ENCODE measurements at regions not wholly inside any gene's neighbourhood (a gene's known extent, or its start where the extent isn't known, plus 50 kb on each side); places are given as distances from the start of the nearest gene placed in this dataset.

DNA sequence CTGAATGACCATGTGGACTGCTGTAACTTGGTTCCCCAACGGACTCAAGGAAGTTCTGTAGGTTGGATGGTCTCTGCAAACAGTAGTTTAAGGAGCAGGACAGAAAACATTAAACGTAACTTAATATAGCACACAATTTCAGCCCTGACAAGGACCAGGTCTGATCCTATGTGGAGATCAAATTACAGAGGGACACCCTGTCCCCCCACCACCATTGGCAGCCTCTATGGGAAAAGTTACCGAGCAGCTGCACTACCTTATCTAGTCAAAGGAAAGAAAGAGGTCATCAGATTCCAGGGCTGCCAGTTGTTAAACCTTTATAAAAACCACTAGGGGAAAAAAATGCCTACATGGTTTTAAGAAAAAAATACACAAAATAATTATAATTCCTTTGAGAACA lies 191.5 kb upstream of the RSPO3 start:
- no peaks in the 10 kb centered on the region for H3K36me3 Mint-ChIP-seq (ENCODE audit: insufficient read depth, unreplicated experiment)
- H3K27ac Mint-ChIP-seq (ENCODE audit: low read depth, unreplicated experiment) = no peak overlapping the region
- POLR2A ChIA-PET = no interaction called here
- H3K4me1 Mint-ChIP-seq (ENCODE audit: insufficient read depth, unreplicated experiment) = no peaks in the 10 kb centered on the region
- intact Hi-C loops (cut with micrococcal nuclease) = no loop called here
- BruUV-seq (replicated peaks) = no TSS peak
- H3K9me3 Mint-ChIP-seq (ENCODE audit: unreplicated experiment) = no peaks in the 10 kb centered on the region
- TF ChIP-seq, protein P1, sequence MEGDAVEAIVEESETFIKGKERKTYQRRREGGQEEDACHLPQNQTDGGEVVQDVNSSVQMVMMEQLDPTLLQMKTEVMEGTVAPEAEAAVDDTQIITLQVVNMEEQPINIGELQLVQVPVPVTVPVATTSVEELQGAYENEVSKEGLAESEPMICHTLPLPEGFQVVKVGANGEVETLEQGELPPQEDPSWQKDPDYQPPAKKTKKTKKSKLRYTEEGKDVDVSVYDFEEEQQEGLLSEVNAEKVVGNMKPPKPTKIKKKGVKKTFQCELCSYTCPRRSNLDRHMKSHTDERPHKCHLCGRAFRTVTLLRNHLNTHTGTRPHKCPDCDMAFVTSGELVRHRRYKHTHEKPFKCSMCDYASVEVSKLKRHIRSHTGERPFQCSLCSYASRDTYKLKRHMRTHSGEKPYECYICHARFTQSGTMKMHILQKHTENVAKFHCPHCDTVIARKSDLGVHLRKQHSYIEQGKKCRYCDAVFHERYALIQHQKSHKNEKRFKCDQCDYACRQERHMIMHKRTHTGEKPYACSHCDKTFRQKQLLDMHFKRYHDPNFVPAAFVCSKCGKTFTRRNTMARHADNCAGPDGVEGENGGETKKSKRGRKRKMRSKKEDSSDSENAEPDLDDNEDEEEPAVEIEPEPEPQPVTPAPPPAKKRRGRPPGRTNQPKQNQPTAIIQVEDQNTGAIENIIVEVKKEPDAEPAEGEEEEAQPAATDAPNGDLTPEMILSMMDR (IDR thresholded peaks at IDR 0.05; ENCODE audit: unreplicated experiment) = no peak
- H3K27me3 Mint-ChIP-seq (ENCODE audit: insufficient read depth, unreplicated experiment) = peaks cover 70% of the 10 kb centered on the region
- DNase-seq (ENCODE audit: unreplicated experiment) = no peak
- no peak overlapping the region for H3K4me3 Mint-ChIP-seq (ENCODE audit: unreplicated experiment)
- CTCF ChIA-PET = no interaction called here

DNA sequence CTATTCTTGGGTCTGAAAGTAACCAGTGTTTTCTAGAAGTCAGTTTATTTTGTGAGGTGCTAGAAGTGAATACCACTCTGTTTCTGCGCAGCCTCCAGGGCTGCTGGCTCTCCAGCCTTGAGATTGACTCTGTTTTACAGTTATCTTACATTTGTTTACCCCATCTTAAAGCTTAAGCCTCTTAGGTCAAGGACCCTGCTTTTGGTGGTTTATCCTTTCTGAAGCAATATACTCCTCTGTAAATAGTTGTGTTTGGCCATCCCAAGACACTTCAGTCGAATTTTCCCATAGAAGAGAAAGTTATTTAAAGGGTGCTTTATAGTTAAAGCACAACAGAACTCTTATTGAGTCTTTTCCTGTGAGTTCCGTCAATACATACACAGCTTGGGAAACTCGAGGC lies 190.6 kb upstream of the RSPO3 start:
- peaks cover 70% of the 10 kb centered on the region for H3K27me3 Mint-ChIP-seq (ENCODE audit: insufficient read depth, unreplicated experiment)
- intact Hi-C loops (cut with micrococcal nuclease) = no loop called here
- H3K9me3 Mint-ChIP-seq (ENCODE audit: unreplicated experiment) = no peaks in the 10 kb centered on the region
- no peak for DNase-seq (ENCODE audit: unreplicated experiment)
- H3K27ac Mint-ChIP-seq (ENCODE audit: low read depth, unreplicated experiment) = no peak overlapping the region
- no peaks in the 10 kb centered on the region for H3K36me3 Mint-ChIP-seq (ENCODE audit: insufficient read depth, unreplicated experiment)
- ChIA-PET POLR2A (no interaction called here), CTCF (no interaction called here)
- H3K4me1 Mint-ChIP-seq (ENCODE audit: insufficient read depth, unreplicated experiment) = no peaks in the 10 kb centered on the region
- BruUV-seq (replicated peaks) = no TSS peak
- H3K4me3 Mint-ChIP-seq (ENCODE audit: unreplicated experiment) = no peak overlapping the region
- TF ChIP-seq, protein P1 (IDR thresholded peaks at IDR 0.05; ENCODE audit: unreplicated experiment) = no peak

DNA sequence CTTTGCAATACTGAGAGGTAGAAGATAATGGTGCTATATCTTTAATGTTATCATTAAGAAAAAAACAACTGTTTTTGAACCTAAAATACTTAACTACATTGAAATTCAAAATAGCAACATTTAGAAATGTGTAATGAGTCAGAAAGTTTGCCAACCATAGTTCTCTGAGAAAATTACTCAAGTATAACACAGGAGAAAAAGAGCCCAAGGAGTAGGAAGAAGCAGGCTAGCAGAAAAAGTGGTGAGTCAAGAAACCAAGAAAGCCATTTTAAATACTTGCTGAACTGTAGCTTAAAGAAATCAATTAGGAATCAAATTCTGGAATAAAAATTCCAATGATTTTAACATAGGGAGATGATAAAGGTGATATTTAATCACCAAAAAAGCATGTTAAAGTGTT lies 181.0 kb upstream of the RSPO3 start:
- TF ChIP-seq, protein P1 (IDR thresholded peaks at IDR 0.05; ENCODE audit: unreplicated experiment) = no peak
- ChIA-PET CTCF (interaction anchor here (1.1 kb wide), 1 partner anchor 134 kb away, joined by 3 read pairs; no protein-coding TSS in a partner anchor), POLR2A (no interaction called here)
- Mint-ChIP-seq H3K27ac (ENCODE audit: low read depth, unreplicated experiment) (no peak overlapping the region), H3K9me3 (ENCODE audit: unreplicated experiment) (no peaks in the 10 kb centered on the region), H3K4me3 (ENCODE audit: unreplicated experiment) (no peak overlapping the region), H3K36me3 (ENCODE audit: insufficient read depth, unreplicated experiment) (no peaks in the 10 kb centered on the region), H3K27me3 (ENCODE audit: insufficient read depth, unreplicated experiment) (peaks cover 62% of the 10 kb centered on the region), H3K4me1 (ENCODE audit: insufficient read depth, unreplicated experiment) (no peaks in the 10 kb centered on the region)
- intact Hi-C loops (cut with micrococcal nuclease) = no loop called here
- BruUV-seq (replicated peaks) = no TSS peak
- DNase-seq (ENCODE audit: unreplicated experiment) = no peak

DNA sequence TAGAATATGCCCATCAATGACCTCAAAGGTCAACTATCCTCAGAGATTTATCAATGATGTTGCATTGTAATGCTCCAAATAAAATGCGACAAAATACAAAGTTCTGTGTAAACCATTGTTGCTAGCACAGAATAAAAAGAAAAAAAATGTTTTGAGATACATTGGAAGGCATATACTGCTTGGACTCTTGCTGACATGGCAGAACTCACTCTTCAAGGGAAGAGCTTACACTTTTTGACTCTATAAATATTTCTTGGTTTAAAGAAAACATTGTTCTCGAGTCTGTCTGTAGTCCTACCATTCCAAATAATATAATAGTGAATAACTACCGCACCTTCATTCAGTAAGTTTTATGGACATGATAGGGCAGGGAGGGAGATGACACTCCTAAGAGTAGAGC lies 178.7 kb upstream of the RSPO3 start:
- DNase-seq (ENCODE audit: unreplicated experiment) = no peak
- H3K27me3 Mint-ChIP-seq (ENCODE audit: insufficient read depth, unreplicated experiment) = peaks cover 63% of the 10 kb centered on the region
- no peak overlapping the region for H3K27ac Mint-ChIP-seq (ENCODE audit: low read depth, unreplicated experiment)
- BruUV-seq (replicated peaks) = no TSS peak
- POLR2A ChIA-PET = interaction anchor here (0.6 kb wide), 1 partner anchor 1418 kb away, joined by 3 read pairs; no protein-coding TSS in a partner anchor
- H3K4me3 Mint-ChIP-seq (ENCODE audit: unreplicated experiment) = no peak overlapping the region
- intact Hi-C loops (cut with micrococcal nuclease) = no loop called here
- no peaks in the 10 kb centered on the region for H3K9me3 Mint-ChIP-seq (ENCODE audit: unreplicated experiment)
- CTCF ChIA-PET = no interaction called here
- H3K36me3 Mint-ChIP-seq (ENCODE audit: insufficient read depth, unreplicated experiment) = no peaks in the 10 kb centered on the region
- no peaks in the 10 kb centered on the region for H3K4me1 Mint-ChIP-seq (ENCODE audit: insufficient read depth, unreplicated experiment)
- TF ChIP-seq, protein P1 (IDR thresholded peaks at IDR 0.05; ENCODE audit: unreplicated experiment) = no peak

Data from MCF 10A (cell line).